HG02973 (cell line): ENCODE measurements at regions not wholly inside any gene's neighbourhood (a gene's known extent, or its start where the extent isn't known, plus 50 kb on each side); places are given as distances from the start of the nearest gene placed in this dataset.
"Not testable (repeated sequence)": the region's sequence is repeated elsewhere in the genome, so short reads cannot be mapped to it uniquely, and the experiment has no call there.

ENCODE experiments used
- ATAC-seq: cut with Tn5 transposase; IDR thresholded peaks from one replicate; pipeline ENCODE4 v1.9.1; 2021; ENCODE audit warnings: moderate library complexity; ENCODE audit not compliant: unreplicated experiment

DNA sequence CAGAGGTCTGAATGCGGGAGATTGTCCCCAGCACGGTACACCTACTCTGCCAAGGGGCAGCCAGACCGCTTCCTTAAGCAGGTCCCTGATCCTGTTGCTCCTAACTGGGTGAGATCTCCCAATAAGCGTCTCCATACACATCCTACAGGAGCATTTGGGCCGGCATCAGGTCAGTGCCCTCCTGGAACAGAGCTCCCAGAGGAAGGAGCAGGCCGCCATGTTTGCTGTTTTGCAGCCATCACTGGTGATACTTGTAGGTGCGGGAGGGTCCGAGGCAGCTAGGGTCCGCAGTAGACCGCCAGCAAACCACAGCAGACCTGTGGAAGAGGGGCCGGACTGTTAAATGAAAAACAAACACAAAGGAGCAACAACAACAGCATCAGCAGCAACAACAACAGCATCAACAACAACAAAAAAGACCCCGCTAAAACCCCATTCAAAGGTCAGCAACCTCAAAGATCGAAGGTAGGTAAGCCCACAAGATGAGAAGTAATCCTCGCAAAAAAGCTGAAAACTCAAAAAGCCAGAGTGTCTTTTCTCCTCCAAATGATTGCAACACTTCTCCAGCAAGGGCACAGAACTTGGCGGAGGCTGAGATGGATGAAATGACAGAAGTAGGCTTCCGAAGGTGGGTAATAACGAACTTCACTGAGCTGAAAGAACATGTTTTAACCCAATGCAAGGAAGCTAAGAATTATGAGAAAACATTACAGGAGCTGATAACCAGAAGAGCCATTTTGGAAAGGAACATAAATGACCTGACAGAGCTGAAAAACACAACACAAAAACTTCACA is 79.0 kb upstream of the CDH7 start:
- no peak for ATAC-seq

- not testable (repeated sequence) for ATAC-seq
Observed at GRCh38 chr18:65670145-65670544, 80.7 kb upstream of the CDH7 start.

- ATAC-seq, result no peak
Observed at GRCh38 chr18:65661391-65661790, 89.4 kb upstream of the CDH7 start.

- no peak for ATAC-seq
Observed at GRCh38 chr18:65659912-65660311, 90.9 kb upstream of the CDH7 start.

DNA sequence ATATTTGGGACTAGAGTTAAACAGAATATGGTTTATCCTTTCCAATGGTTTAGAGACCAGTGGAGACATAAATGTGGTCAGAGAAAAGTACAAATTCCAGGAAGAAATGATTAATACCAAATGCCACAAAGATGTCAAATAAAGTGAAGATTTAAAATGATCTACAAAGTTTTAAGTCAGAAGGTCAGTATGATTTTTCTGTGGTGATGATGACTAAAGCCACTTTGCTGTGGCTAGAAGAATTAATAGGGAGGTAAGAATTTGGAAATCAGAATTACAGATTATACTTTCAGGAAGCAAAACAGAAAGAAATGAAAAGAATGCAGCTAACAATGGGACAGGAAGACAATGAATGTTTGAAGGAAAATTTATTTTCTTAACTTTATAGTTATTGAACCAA is 91.5 kb upstream of the CDH7 start:
- ATAC-seq, result no peak

DNA sequence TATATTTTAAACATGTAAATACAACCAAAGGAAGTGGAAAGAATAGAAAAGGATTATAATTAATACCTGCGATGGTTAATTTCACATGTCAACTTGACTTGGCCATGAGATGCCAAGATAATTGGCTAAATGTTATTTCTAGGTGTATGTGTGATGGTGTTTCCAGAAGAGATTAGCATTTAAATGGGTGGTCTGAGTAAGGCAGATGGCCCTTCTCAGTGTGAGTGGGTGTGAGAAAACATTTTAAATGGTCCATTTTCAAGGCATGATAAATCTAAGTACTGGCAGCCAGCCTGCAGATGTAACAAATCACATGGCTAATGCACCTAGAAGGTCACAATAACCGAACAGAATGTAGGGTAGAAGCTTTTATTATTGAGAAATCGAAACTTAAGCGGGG is 99.6 kb upstream of the CDH7 start:
- ATAC-seq, result no peak

GRCh38 chr18:65632236-65632635 is 118.6 kb upstream of the CDH7 start:
- ATAC-seq, result no peak

DNA sequence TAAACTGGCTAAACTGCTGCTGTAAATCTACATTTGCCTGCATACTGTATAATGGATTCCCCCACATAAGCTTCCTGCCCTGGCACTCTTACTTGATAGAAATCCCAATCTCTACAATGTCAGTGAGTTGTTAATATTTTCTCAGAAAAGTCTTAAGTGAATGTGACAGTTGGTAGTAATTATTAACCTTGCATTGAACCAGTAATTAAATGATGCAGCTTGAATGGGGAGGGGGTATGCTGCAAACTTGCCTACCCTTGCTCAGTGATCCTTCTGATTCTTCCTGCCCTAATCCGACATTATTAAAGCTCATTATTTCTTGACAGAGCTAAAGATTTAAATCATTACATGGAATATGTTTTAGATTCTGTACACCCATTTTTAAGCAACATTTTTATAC is 119.0 kb upstream of the CDH7 start:
- ATAC-seq, result no peak

DNA sequence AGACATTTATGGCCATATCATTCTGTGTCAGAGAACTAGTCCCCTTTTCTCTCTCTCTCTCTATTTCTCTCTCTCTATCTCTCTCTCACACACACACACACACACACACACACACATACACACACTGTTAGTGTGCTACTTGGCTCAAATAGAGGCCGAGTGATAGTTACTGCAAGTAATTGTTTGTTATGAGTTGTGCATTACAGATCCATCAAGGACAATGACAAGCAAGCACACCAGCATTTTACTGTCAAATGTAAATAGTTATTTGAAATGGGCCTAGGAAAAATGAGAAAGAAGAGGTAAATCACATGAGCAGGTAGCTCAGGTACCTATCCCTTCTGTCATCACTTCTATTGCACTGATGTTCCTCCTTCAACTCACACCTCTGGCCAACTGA is 122.4 kb upstream of the CDH7 start:
- ATAC-seq, result no peak

DNA sequence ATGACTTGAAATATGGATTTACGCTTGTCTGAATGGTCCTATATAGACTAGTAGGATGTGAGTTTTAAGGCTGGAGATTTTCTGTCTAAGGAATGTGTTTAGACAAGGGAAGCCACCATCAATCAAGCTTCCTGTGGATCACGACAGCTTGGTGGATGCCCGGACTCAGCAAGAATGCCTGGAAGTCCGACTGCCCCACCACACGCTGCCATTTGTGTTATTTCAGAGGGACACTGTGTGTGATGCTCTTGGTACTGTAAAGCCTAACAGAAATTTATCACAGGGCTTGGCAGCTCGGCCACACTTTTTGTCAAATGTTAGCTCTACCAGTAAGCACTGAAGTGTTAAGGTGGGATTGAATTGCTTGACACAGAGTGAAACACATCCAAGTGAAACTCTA is 127.1 kb upstream of the CDH7 start:
- ATAC-seq, result no peak

- no peak for ATAC-seq
Observed at GRCh38 chr18:65622436-65622835, 128.4 kb upstream of the CDH7 start.

- no peak for ATAC-seq
Observed at GRCh38 chr18:65620076-65620696, 130.6 kb upstream of the CDH7 start.

GRCh38 chr18:65610939-65611338 is 139.9 kb upstream of the CDH7 start:
- no peak for ATAC-seq

DNA sequence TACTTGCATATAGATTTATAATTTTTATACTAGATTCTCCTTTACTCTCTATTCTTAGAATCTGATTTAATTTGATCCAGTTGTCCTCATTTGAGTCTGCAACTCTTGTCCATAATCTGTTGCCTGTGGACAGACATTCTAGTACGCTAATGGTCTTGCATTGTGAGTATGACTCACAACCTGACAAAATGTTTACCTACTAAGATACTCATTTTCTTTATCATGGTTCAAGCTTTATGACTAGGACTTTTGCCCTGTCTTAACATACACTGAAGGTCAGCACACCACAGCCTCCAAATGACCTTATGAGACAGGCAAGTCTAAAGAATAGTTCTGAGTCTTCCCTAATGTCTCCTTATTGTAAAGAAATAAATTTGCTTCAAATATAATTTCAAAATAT is 142.3 kb upstream of the CDH7 start:
- ATAC-seq, result no peak

GRCh38 chr18:65607161-65607560 is 143.7 kb upstream of the CDH7 start:
- no peak for ATAC-seq

- ATAC-seq, result no peak
Observed at GRCh38 chr18:65606551-65607130, 144.2 kb upstream of the CDH7 start.

DNA sequence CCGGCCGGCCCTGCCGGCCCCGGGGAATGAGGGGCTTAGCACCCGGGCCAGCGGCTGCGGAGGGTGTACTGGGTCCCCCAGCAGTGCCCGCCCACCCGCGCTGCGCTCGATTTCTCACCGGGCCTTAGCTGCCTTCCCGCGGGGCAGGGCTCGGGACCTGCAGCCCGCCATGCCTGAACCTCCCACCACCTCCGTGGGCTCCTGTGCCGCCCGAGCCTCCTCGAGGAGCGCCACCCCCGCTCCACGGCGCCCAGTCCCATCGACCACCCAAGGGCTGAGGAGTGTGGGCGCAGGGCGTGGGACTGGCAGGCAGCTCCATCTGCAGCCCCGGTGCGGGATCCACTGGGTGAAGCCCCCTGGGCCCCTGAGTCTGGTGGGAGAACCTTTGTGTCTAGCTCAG is 145.5 kb upstream of the CDH7 start:
- not testable (repeated sequence) for ATAC-seq

DNA sequence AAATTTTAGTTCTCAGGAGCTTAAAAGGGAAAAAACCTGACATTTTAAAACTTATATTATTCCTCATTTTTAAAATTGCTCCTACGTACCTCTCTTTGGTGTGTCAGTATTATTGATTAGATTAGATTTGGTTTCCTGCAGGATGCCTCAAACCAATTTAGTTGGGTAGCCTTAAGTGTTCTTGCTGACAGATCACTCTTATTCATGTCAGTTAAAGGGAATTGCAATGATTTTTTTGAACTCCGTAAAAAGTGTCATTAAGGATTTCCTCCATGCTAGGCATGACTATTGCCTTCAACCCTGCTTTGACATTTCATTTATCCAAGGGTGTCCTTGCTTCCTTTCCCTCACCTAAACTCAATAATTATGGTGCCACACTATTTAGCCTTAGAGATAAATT is 149.0 kb upstream of the CDH7 start:
- no peak for ATAC-seq

- ATAC-seq, result no peak
Observed at GRCh38 chr18:65592435-65592834, 158.4 kb upstream of the CDH7 start.

- ATAC-seq, result no peak
Observed at GRCh38 chr18:65587491-65587890, 163.3 kb upstream of the CDH7 start.

- not testable (repeated sequence) for ATAC-seq
Observed at GRCh38 chr18:65582094-65582493, 168.7 kb upstream of the CDH7 start.

GRCh38 chr18:65568866-65569265 is 181.9 kb upstream of the CDH7 start:
- ATAC-seq, result no peak
